HEK293 (cell line): ENCODE measurements at regions not wholly inside any gene's neighbourhood (a gene's known extent, or its start where the extent isn't known, plus 50 kb on each side); places are given as distances from the start of the nearest gene placed in this dataset.
"Not testable (repeated sequence)": the region's sequence is repeated elsewhere in the genome, so short reads cannot be mapped to it uniquely, and the experiment has no call there.

Source experiments
- CTCF ChIA-PET: fragments of 350-600 bp; formaldehyde crosslinking; extraction: SDS; loops from one replicate; lab custom pipeline; 2021; ENCODE audit warnings: antibody characterized with exemption; lab: Yijun Ruan, JAX
- POLR2A ChIA-PET: fragments of 300-600 bp; formaldehyde crosslinking; extraction: SDS; loops from one replicate; lab custom pipeline; 2020; ENCODE audit warnings: antibody characterized with exemption, inconsistent platforms; lab: Yijun Ruan, JAX
- H3K27ac ChIP-seq: fragments of 200-500 bp; sonication (Bioruptor generic); 2 replicates; pipeline ENCODE4 v1.5.1; 2014; ENCODE audit warnings: low read depth, low read length, control low read depth, inconsistent platforms; ENCODE audit errors: extremely low read depth
- H3K36me3 ChIP-seq, 2 experiments: fragments of 200-500 bp in 1 of 2; sonication (Bioruptor generic) in 1 of 2; 1 replicate in 1 of 2; 2 replicates in 1 of 2; pipeline ENCODE4 v1.5.1; 2014 to 2017; ENCODE audit warnings: inconsistent platforms in 2 of 2, low read length in 2 of 2; ENCODE audit not compliant: control insufficient read depth in 2 of 2, insufficient read depth in 1 of 2
- H3K4me1 ChIP-seq: fragments of 200-500 bp; sonication (Bioruptor generic); 2 replicates; pipeline ENCODE4 v1.5.1; 2014; ENCODE audit warnings: mild to moderate bottlenecking, low read length, inconsistent platforms; ENCODE audit not compliant: control insufficient read depth, insufficient read depth
- H3K4me3 ChIP-seq: 2 replicates; pipeline ENCODE4 v1.5.1; 2011; ENCODE audit warnings: low read depth, mild to moderate bottlenecking, control low read depth, low read length, moderate library complexity
- H3K9me3 ChIP-seq: fragments of 200-500 bp; sonication (Bioruptor generic); 2 replicates; pipeline ENCODE4 v1.5.1; 2014; ENCODE audit warnings: low read depth, low read length, inconsistent platforms; ENCODE audit not compliant: control insufficient read depth, insufficient read depth
- GLIS2 ChIP-seq: fragments of 450-650 bp; formaldehyde crosslinking; IDR thresholded peaks from 2 replicates; pipeline ENCODE4 v1.5.1; 2016; ENCODE audit warnings: missing biosample characterization, missing genetic modification characterization
- HOXA7 ChIP-seq: sonication (generic); formaldehyde crosslinking; IDR thresholded peaks from 2 replicates; pipeline ENCODE4 v1.8.1; 2022; ENCODE audit warnings: missing genetic modification reagents, borderline replicate concordance
- HOXC10 ChIP-seq: sonication (generic); formaldehyde crosslinking; IDR thresholded peaks from 2 replicates; pipeline ENCODE4 v1.8.1; 2023; ENCODE audit warnings: mild to moderate bottlenecking, missing genetic modification reagents
- KLF9 ChIP-seq: fragments of 450-650 bp; formaldehyde crosslinking; IDR thresholded peaks from 2 replicates; pipeline ENCODE4 v1.5.1; 2016; ENCODE audit warnings: missing biosample characterization, missing genetic modification characterization, low read depth
- PRDM6 ChIP-seq: fragments of 450-650 bp; formaldehyde crosslinking; IDR thresholded peaks from 2 replicates; pipeline ENCODE4 v1.5.1; 2017; ENCODE audit warnings: missing biosample characterization, missing genetic modification characterization
- REPIN1 ChIP-seq: fragments of 450-650 bp; formaldehyde crosslinking; IDR thresholded peaks from 2 replicates; pipeline ENCODE4 v1.5.1; 2017; ENCODE audit warnings: missing biosample characterization, missing genetic modification characterization, low read depth
- SALL2 ChIP-seq: fragments of 450-650 bp; formaldehyde crosslinking; IDR thresholded peaks from 2 replicates; pipeline ENCODE4 v1.5.0; 2017; ENCODE audit warnings: missing biosample characterization, mild to moderate bottlenecking, missing genetic modification characterization, borderline replicate concordance
- SCRT1 ChIP-seq: fragments of 450-650 bp; formaldehyde crosslinking; IDR thresholded peaks from 2 replicates; pipeline ENCODE4 v1.5.1; 2016; ENCODE audit warnings: missing biosample characterization, missing genetic modification characterization, borderline replicate concordance
- SETDB1 ChIP-seq: IDR thresholded peaks from one replicate; pipeline ENCODE4 v1.6.1; 2017; ENCODE audit warnings: mild to moderate bottlenecking, low read length, moderate library complexity, mixed read lengths; ENCODE audit not compliant: insufficient read length
- TRIM28 ChIP-seq: IDR thresholded peaks from 2 replicates; pipeline ENCODE4 v1.6.1; 2011; ENCODE audit warnings: low read length, control low read depth, borderline replicate concordance
- YY1 ChIP-seq: fragments of 450-650 bp; formaldehyde crosslinking; IDR thresholded peaks from 2 replicates; pipeline ENCODE4 v1.5.1; 2018; ENCODE audit warnings: missing biosample characterization, missing genetic modification characterization
- YY2 ChIP-seq: fragments of 450-650 bp; formaldehyde crosslinking; IDR thresholded peaks from 2 replicates; pipeline ENCODE4 v1.5.1; 2016; ENCODE audit warnings: missing biosample characterization, missing genetic modification characterization
- ZNF121 ChIP-seq: fragments of 450-650 bp; formaldehyde crosslinking; IDR thresholded peaks from 2 replicates; pipeline ENCODE4 v1.5.1; 2016; ENCODE audit warnings: missing biosample characterization, missing genetic modification characterization
- ZNF146 ChIP-seq: fragments of 450-650 bp; formaldehyde crosslinking; IDR thresholded peaks from 2 replicates; pipeline ENCODE4 v1.5.1; 2016; ENCODE audit warnings: missing biosample characterization, missing genetic modification characterization
- ZNF2 ChIP-seq: fragments of 450-650 bp; formaldehyde crosslinking; IDR thresholded peaks from 2 replicates; pipeline ENCODE4 v1.5.1; 2016; ENCODE audit warnings: missing biosample characterization, missing genetic modification characterization
- ZNF223 ChIP-seq: fragments of 450-650 bp; formaldehyde crosslinking; IDR thresholded peaks from 2 replicates; pipeline ENCODE4 v1.5.1; 2016; ENCODE audit warnings: missing biosample characterization, missing genetic modification characterization
- ZNF23 ChIP-seq: fragments of 450-650 bp; formaldehyde crosslinking; IDR thresholded peaks from 2 replicates; pipeline ENCODE4 v1.5.1; 2016; ENCODE audit warnings: missing biosample characterization, missing genetic modification characterization, borderline replicate concordance
- ZNF398 ChIP-seq: fragments of 450-650 bp; formaldehyde crosslinking; IDR thresholded peaks from 2 replicates; pipeline ENCODE4 v1.5.1; 2017; ENCODE audit warnings: missing biosample characterization, missing genetic modification characterization
- ZNF449 ChIP-seq: fragments of 450-650 bp; formaldehyde crosslinking; IDR thresholded peaks from 2 replicates; pipeline ENCODE4 v1.5.1; 2017; ENCODE audit warnings: missing biosample characterization, mild to moderate bottlenecking, missing genetic modification characterization, moderate library complexity
- ZNF48 ChIP-seq: fragments of 450-650 bp; formaldehyde crosslinking; IDR thresholded peaks from 2 replicates; pipeline ENCODE4 v1.5.1; 2016; ENCODE audit warnings: missing biosample characterization, missing genetic modification characterization
- ZNF501 ChIP-seq: fragments of 450-650 bp; formaldehyde crosslinking; IDR thresholded peaks from 2 replicates; pipeline ENCODE4 v1.5.1; 2016; ENCODE audit warnings: missing biosample characterization, missing genetic modification characterization
- ZNF558 ChIP-seq: fragments of 450-650 bp; formaldehyde crosslinking; IDR thresholded peaks from 2 replicates; pipeline ENCODE4 v1.5.1; 2016; ENCODE audit warnings: missing biosample characterization, missing genetic modification characterization
- ZNF585B ChIP-seq: fragments of 450-650 bp; formaldehyde crosslinking; IDR thresholded peaks from 2 replicates; pipeline ENCODE4 v1.5.1; 2016; ENCODE audit warnings: missing biosample characterization, missing genetic modification characterization
- ZNF701 ChIP-seq: fragments of 450-650 bp; formaldehyde crosslinking; IDR thresholded peaks from 2 replicates; pipeline ENCODE4 v1.5.1; 2016; ENCODE audit warnings: missing biosample characterization, missing genetic modification characterization
- ZNF830 ChIP-seq: fragments of 450-650 bp; IDR thresholded peaks from 2 replicates; pipeline ENCODE4 v1.5.0; 2018; ENCODE audit warnings: missing biosample characterization, missing genetic modification characterization, low read depth, mild to moderate bottlenecking, moderate library complexity
- ZNF837 ChIP-seq: fragments of 450-650 bp; formaldehyde crosslinking; IDR thresholded peaks from 2 replicates; pipeline ENCODE4 v1.5.1; 2016; ENCODE audit warnings: missing biosample characterization, missing genetic modification characterization

GRCh38 chr4:96448315-96448872 lies 608.5 kb downstream of the PDHA2 start:
- H3K9me3 ChIP-seq, result no peaks in the 10 kb centered on the region
- TF ChIP-seq ZNF23 (tag by site-specific recombination) (no peak), ZNF449 (tag by site-specific recombination) (no peak), ZNF701 (tag by site-specific recombination) (no peak), ZNF558 (tag by site-specific recombination) (no peak), SETDB1 (peak; percentile 97), HOXC10 (no peak), ZNF585B (peak; percentile 82), TRIM28 (peak; percentile 99), REPIN1 (tag by site-specific recombination) (no peak)
- TF ChIP-seq, all 188 proteins: peak for 3
- no peaks in the 10 kb centered on the region for H3K36me3 ChIP-seq
- ChIA-PET CTCF (no interaction called here), POLR2A (no interaction called here)
- no peak overlapping the region for H3K27ac ChIP-seq
- no peaks in the 10 kb centered on the region for H3K4me1 ChIP-seq
- no peak overlapping the region for H3K4me3 ChIP-seq

GRCh38 chr4:96455045-96455720 lies 615.3 kb downstream of the PDHA2 start:
- ChIA-PET CTCF (interaction anchor here (0.6 kb wide), 1 partner anchor 356 kb away, joined by 3 read pairs; no protein-coding TSS in a partner anchor), POLR2A (no interaction called here)
- no peak overlapping the region for H3K27ac ChIP-seq
- H3K4me3 ChIP-seq, result no peak overlapping the region
- TF ChIP-seq GLIS2 (tag by site-specific recombination) (no peak), PRDM6 (tag by site-specific recombination) (no peak), ZNF146 (tag by site-specific recombination) (no peak), SALL2 (tag by site-specific recombination) (no peak), KLF9 (tag by site-specific recombination) (no peak), ZNF223 (tag by site-specific recombination) (no peak), ZNF501 (tag by site-specific recombination) (no peak), ZNF830 (tag by site-specific recombination) (no peak), YY2 (tag by site-specific recombination) (no peak), HOXA7 (CRISPR knock-in tag) (no peak), YY1 (tag by site-specific recombination) (no peak), ZNF398 (tag by site-specific recombination) (no peak), SCRT1 (tag by site-specific recombination) (no peak), ZNF837 (no peak), ZNF2 (tag by site-specific recombination) (no peak), ZNF48 (tag by site-specific recombination) (no peak), SETDB1 (no peak), ZNF121 (tag by site-specific recombination) (no peak)
- no peaks in the 10 kb centered on the region for H3K36me3 ChIP-seq
- H3K4me1 ChIP-seq, result no peaks in the 10 kb centered on the region
- H3K9me3 ChIP-seq, result no peaks in the 10 kb centered on the region

GRCh38 chr4:96458031-96458430 lies 618.1 kb downstream of the PDHA2 start:
- H3K4me1 ChIP-seq, H3K9me3 ChIP-seq, H3K36me3 ChIP-seq, CTCF ChIA-PET, H3K27ac ChIP-seq, H3K4me3 ChIP-seq, POLR2A ChIA-PET: not testable (repeated sequence)
